GM12872 (cell line): ENCODE measurements at regions not wholly inside any gene's neighbourhood (a gene's known extent, or its start where the extent isn't known, plus 50 kb on each side); places are given as distances from the start of the nearest gene placed in this dataset.

ENCODE experiments used
- TF ChIP-seq, protein P1 (sequence below): IDR thresholded peaks from 3 replicates; pipeline ENCODE4 v1.5.1; 2011; ENCODE audit warnings: low read depth, mild to moderate bottlenecking, low read length, moderate library complexity; ENCODE audit not compliant: insufficient read depth

DNA sequence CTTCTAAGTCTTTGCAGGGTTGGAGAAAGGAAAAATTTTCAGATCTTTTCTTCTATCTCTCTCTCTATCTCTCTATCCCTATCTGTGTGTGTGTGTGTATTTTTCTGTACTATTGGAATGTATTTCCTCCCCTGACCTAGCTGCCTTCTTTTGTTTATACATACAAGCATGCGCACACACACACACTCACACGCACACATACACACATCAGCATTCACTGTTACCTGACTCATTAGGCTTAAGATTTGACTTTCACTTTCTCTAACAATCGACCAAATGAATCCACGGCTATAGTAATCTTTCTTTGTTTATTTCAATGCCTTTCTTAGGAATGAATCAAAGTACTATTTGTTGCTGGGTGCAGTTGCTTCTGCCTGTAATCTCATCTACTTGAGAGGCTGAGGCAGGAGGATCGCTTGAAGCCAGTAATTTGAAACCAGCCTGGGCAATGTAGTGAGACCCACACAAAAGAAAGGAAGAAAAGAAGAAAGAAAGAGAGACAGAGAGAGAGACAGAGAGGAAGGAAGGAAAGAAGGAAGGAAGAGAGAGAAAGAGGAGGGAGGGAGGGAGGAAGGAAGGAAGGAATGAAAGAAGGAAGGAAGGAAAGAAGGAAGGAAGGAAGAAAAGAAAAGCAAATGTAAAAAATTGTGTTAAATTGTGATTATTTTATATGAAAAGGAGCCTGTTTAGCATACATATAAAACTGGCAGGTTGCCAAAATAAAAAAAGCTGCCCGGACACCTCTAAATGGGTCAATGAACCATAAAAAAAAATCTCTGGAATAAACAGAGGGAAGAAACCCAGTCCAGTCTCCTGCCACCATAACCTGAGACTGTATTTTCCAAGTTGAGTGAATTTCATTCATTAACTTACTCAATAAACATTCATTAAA is 206.8 kb downstream of the ZNF326 start:
- TF ChIP-seq, protein P1, sequence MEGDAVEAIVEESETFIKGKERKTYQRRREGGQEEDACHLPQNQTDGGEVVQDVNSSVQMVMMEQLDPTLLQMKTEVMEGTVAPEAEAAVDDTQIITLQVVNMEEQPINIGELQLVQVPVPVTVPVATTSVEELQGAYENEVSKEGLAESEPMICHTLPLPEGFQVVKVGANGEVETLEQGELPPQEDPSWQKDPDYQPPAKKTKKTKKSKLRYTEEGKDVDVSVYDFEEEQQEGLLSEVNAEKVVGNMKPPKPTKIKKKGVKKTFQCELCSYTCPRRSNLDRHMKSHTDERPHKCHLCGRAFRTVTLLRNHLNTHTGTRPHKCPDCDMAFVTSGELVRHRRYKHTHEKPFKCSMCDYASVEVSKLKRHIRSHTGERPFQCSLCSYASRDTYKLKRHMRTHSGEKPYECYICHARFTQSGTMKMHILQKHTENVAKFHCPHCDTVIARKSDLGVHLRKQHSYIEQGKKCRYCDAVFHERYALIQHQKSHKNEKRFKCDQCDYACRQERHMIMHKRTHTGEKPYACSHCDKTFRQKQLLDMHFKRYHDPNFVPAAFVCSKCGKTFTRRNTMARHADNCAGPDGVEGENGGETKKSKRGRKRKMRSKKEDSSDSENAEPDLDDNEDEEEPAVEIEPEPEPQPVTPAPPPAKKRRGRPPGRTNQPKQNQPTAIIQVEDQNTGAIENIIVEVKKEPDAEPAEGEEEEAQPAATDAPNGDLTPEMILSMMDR, result no peak

GRCh38 chr1:90200646-90201205 is 205.8 kb downstream of the ZNF326 start:
- TF ChIP-seq, protein P1, result no peak

DNA sequence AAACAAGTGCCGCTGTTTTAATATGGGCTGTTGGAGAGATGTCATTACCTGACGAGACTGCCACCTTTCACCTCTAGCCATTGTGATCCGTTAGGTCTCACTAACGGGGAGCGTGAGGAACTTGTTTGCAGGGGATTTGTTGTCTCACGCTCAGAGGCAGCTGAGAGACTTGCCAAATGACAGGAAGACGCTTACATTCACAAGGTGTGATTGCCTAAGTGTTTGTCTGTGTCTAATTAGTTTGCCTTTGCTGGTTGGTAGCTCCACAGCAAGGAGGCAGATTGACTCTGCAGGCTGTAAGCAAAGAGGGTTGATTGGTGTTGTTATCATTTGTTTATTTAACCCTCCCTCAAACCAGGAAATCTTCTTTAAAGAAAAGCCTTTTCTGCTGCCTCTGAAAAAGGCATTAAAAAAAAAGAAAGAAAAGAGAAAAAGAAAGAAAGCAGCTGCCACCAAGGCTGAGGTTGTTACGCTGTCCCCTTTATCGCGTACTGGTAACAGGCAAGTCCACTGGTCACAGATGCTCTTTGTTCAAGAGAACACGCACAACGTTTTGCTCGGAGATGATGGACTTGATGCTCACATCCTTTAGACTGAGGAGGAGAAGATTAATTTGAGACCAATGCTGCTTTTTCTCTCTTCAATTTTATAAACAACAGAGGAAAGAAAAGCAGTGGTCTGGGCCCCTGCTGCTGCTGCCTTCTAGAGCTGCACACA is 203.9 kb downstream of the ZNF326 start:
- TF ChIP-seq, protein P1, result no peak

DNA sequence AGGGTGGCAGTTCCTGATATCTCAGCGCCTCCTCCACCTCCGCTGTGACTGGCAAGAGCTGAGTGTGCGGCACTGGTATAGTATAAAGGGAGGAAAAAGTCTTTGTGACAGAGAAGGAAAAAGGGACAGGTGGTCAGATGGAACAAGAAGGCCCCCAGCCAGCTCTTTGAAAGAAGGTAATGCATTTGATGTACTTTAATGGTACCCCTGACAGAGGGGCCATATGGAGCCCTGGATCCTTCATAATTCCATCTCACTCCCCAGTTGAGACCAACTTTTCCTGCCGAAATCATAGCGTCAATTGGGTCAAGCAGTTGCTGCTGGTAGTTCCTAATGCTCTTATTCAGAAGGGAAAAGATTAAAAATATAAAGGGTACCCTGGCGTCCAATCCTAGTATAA is 198.2 kb downstream of the ZNF326 start:
- TF ChIP-seq, protein P1, result no peak

GRCh38 chr1:90192408-90192807 is 197.5 kb downstream of the ZNF326 start:
- TF ChIP-seq, protein P1, result no peak

GRCh38 chr1:90190523-90190922 is 195.6 kb downstream of the ZNF326 start:
- TF ChIP-seq, protein P1, result no peak

DNA sequence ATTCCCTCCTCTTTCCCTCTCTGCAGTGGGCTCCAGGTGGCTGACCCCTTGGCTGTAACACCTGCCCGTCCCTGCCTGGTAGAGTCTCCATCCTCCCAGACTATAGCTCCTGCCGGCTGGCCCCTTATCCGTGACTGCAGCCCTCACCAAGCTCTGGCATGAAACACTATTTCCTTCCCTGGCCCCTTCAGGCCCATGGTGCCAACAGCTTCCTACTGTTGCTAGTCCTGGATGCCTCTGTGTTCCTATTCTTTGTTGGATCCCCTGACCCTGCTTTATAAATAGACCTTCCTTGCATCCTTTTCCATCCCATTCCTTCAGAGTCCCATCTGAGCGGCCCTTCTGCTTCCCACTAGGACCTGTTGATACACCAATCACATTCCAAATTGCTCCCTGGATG is 195.0 kb downstream of the ZNF326 start:
- TF ChIP-seq, protein P1, result no peak
